A673 (cell line): ENCODE measurements at regions not wholly inside any gene's neighbourhood (a gene's known extent, or its start where the extent isn't known, plus 50 kb on each side); places are given as distances from the start of the nearest gene placed in this dataset.
"Not testable (repeated sequence)": the region's sequence is repeated elsewhere in the genome, so short reads cannot be mapped to it uniquely, and the experiment has no call there.

Experiments used
- BruUV-seq: library from RNA; stranded (reverse); fragments of 400-500 nt; replicated peaks from 2 replicates; lab custom pipeline; 2021; lab: Mats Ljungman, UMichigan
- CTCF ChIA-PET: fragments of 300-600 bp; sonication (Branson Sonifier 250); formaldehyde crosslinking; loops from one replicate; lab custom pipeline; 2022; ENCODE audit warnings: antibody characterized with exemption; lab: Charles Lee
- POLR2A ChIA-PET: fragments of 300-600 bp; sonication (Branson Sonifier 250); formaldehyde crosslinking; loops from one replicate; lab custom pipeline; 2022; ENCODE audit warnings: antibody characterized with exemption; ENCODE audit not compliant: low non-redundant PET; lab: Charles Lee
- DNase-seq: peaks from one replicate; pipeline ENCODE4 v3.0.0-alpha.2; 2015; ENCODE audit warnings: low spot score
- H3K27ac ChIP-seq: fragments of 200-600 bp; sonication (generic); 2 replicates; pipeline ENCODE4 v1.5.1; 2016; ENCODE audit warnings: mixed run types, low read depth, mild to moderate bottlenecking, mixed read lengths, antibody characterized with exemption, low read length; ENCODE audit not compliant: poor library complexity, severe bottlenecking
- H3K27me3 ChIP-seq: fragments of 200-600 bp; sonication (generic); replicated peaks from 2 replicates; pipeline ENCODE4 v1.6.1; 2017; ENCODE audit warnings: mixed run types, low read depth, mild to moderate bottlenecking, mixed read lengths, antibody characterized with exemption, low read length; ENCODE audit not compliant: insufficient read depth, poor library complexity
- H3K36me3 ChIP-seq: fragments of 200-600 bp; sonication (generic); 2 replicates; pipeline ENCODE4 v1.6.1; 2016; ENCODE audit warnings: mixed run types, mild to moderate bottlenecking, mixed read lengths, antibody characterized with exemption, low read length; ENCODE audit not compliant: insufficient read depth, poor library complexity, severe bottlenecking
- H3K4me1 ChIP-seq: fragments of 200-600 bp; sonication (generic); 2 replicates; pipeline ENCODE4 v1.6.1; 2017; ENCODE audit warnings: mixed run types, mild to moderate bottlenecking, mixed read lengths, antibody characterized with exemption, low read length; ENCODE audit not compliant: insufficient read depth, poor library complexity, severe bottlenecking
- H3K4me3 ChIP-seq: fragments of 200-600 bp; sonication (generic); 2 replicates; pipeline ENCODE4 v1.5.1; 2016; ENCODE audit warnings: low read depth, mixed run types, mild to moderate bottlenecking, mixed read lengths, low read length; ENCODE audit not compliant: poor library complexity, severe bottlenecking
- H3K9me3 ChIP-seq: fragments of 200-600 bp; sonication (generic); 2 replicates; pipeline ENCODE4 v1.6.1; 2016; ENCODE audit warnings: mixed run types, low read depth, mild to moderate bottlenecking, mixed read lengths, antibody characterized with exemption, low read length; ENCODE audit not compliant: poor library complexity, severe bottlenecking
- CTCF ChIP-seq: fragments of 300-800, 200-600 bp; sonication (generic); conservative IDR thresholded peaks from 2 replicates; pipeline ENCODE4 v1.5.1; 2017; ENCODE audit warnings: low read depth, mild to moderate bottlenecking, antibody characterized with exemption, low read length, moderate library complexity, mixed read lengths
- EZH2 ChIP-seq: fragments of 200-600 bp; sonication (generic); IDR thresholded peaks from 2 replicates; pipeline ENCODE4 v1.6.1; 2017; ENCODE audit warnings: borderline replicate concordance, low read depth, mild to moderate bottlenecking, mixed read lengths, antibody characterized with exemption, low read length; ENCODE audit not compliant: poor library complexity, severe bottlenecking
- intact Hi-C: fragments of 100-400 bp; cut with micrococcal nuclease; formaldehyde crosslinking; loops from one replicate; pipeline ENCODE4 v1.10.0; 2022; ENCODE audit not compliant: unreplicated experiment

GRCh38 chr4:157701695-157701994, 471.2 kb downstream of the GASK1B start:
- TF ChIP-seq CTCF (no peak), EZH2 (no peak)
- H3K4me3 ChIP-seq: no peak overlapping the region
- ChIA-PET POLR2A (no interaction called here), CTCF (no interaction called here)
- peaks cover 26% of the 10 kb centered on the region for H3K4me1 ChIP-seq
- peak; percentile 59 for DNase-seq
- H3K36me3 ChIP-seq: no peaks in the 10 kb centered on the region
- BruUV-seq: no TSS peak
- intact Hi-C loops: loop anchor here (5.0 kb wide), 1 partner anchor 101 kb away; no protein-coding TSS in a partner anchor
- H3K9me3 ChIP-seq: no peaks in the 10 kb centered on the region
- H3K27me3 ChIP-seq: no peaks in the 10 kb centered on the region
- H3K27ac ChIP-seq: peak overlapping the region; percentile 34

GRCh38 chr4:157700898-157701694, 471.7 kb downstream of the GASK1B start:
- Histone ChIP-seq H3K4me3 (no peak overlapping the region), H3K4me1 (peaks cover 26% of the 10 kb centered on the region), H3K9me3 (no peaks in the 10 kb centered on the region), H3K36me3 (no peaks in the 10 kb centered on the region), H3K27ac (peak overlapping the region; percentile 34), H3K27me3 (no peaks in the 10 kb centered on the region)
- TF ChIP-seq CTCF (no peak), EZH2 (no peak)
- peak; percentile 10 for DNase-seq
- ChIA-PET POLR2A (no interaction called here), CTCF (no interaction called here)
- no TSS peak for BruUV-seq
- intact Hi-C loops: loop anchor here (5.0 kb wide), 1 partner anchor 101 kb away; no protein-coding TSS in a partner anchor

GRCh38 chr4:157689476-157689875, 468.9 kb downstream of the GRIA2 start:
- no TSS peak for BruUV-seq
- ChIA-PET POLR2A (no interaction called here), CTCF (no interaction called here)
- Histone ChIP-seq H3K9me3 (no peaks in the 10 kb centered on the region), H3K4me3 (no peak overlapping the region), H3K27me3 (no peaks in the 10 kb centered on the region), H3K27ac (no peak overlapping the region), H3K4me1 (no peaks in the 10 kb centered on the region), H3K36me3 (no peaks in the 10 kb centered on the region)
- DNase-seq: no peak
- TF ChIP-seq EZH2: no peak
- intact Hi-C loops: no loop called here

GRCh38 chr4:157687971-157688370, 467.4 kb downstream of the GRIA2 start:
- no peak overlapping the region for H3K4me3 ChIP-seq
- H3K27me3 ChIP-seq: no peaks in the 10 kb centered on the region
- H3K36me3 ChIP-seq: no peaks in the 10 kb centered on the region
- intact Hi-C loops: no loop called here
- ChIA-PET POLR2A (no interaction called here), CTCF (no interaction called here)
- no peak for DNase-seq
- no peaks in the 10 kb centered on the region for H3K4me1 ChIP-seq
- no peaks in the 10 kb centered on the region for H3K9me3 ChIP-seq
- H3K27ac ChIP-seq: no peak overlapping the region
- no TSS peak for BruUV-seq
- TF ChIP-seq EZH2: no peak

- POLR2A ChIA-PET, H3K4me1 ChIP-seq, intact Hi-C loops, H3K9me3 ChIP-seq, H3K36me3 ChIP-seq, H3K4me3 ChIP-seq, BruUV-seq, CTCF ChIA-PET, H3K27ac ChIP-seq, H3K27me3 ChIP-seq, DNase-seq: not testable (repeated sequence)
Observed at GRCh38 chr4:157679326-157679725, 458.8 kb downstream of the GRIA2 start.
